ENCODE measurements at regions not wholly inside any gene's neighbourhood (a gene's known extent, or its start where the extent isn't known, plus 50 kb on each side); places are given as distances from the start of the nearest gene placed in this dataset.

- no peak for DNase-seq (ENCODE audit: extremely low spot score in 2 of 2)
- H3K27me3 ChIP-seq: no peaks in the 10 kb centered on the region
- TF ChIP-seq POLR2AphosphoS5 (IDR thresholded peaks at IDR 0.05; ENCODE audit: insufficient read depth in 1 of 2, low read depth in 1 of 2) (no peak), POLR2A (IDR thresholded peaks at IDR 0.05) (no peak), CTCF (IDR thresholded peaks at IDR 0.05) (no peak)
- H3K36me3 ChIP-seq: no peaks in the 10 kb centered on the region
- H3K4me3 ChIP-seq: no peak overlapping the region
- no peaks in the 10 kb centered on the region for H3K4me1 ChIP-seq
- H3K27ac ChIP-seq: no peak overlapping the region
- intact Hi-C loops (cut with DNase I): loop anchor here (10.0 kb wide), 1 partner anchor 67 kb away; no protein-coding TSS in a partner anchor
- no peaks in the 10 kb centered on the region for H3K9me3 ChIP-seq
Observed at GRCh38 chr20:21901470-21902275, 196.2 kb downstream of the PAX1 start.

DNA sequence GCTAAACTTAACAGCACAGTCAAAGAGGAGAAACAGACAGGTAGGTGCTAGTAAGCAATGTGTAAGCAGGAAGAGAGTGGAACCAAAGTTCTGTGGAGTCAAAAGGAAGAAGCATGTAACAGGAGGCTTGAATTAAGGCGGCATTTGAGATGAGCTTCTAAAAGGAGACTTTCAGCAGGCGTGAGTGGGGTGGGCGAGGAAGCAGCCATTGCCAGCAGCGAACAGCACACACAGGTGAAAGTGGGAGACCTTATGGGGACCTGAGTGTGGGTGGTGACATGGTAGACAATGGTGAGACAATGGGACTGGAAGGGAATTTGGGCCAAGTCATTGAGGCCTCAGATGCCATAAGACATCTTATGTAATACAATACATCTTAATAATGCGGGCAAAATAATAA lies 195.0 kb downstream of the PAX1 start:
- Histone ChIP-seq H3K36me3 (no peaks in the 10 kb centered on the region), H3K4me1 (no peaks in the 10 kb centered on the region), H3K27ac (no peak overlapping the region), H3K27me3 (no peaks in the 10 kb centered on the region), H3K9me3 (no peaks in the 10 kb centered on the region), H3K4me3 (no peak overlapping the region)
- DNase-seq (ENCODE audit: extremely low spot score in 2 of 2): no peak
- intact Hi-C loops (cut with DNase I): loop anchor here (10.0 kb wide), 1 partner anchor 66 kb away; no protein-coding TSS in a partner anchor
- no peak for TF ChIP-seq POLR2AphosphoS5 (IDR thresholded peaks at IDR 0.05; ENCODE audit: insufficient read depth in 1 of 2, low read depth in 1 of 2)

- H3K27ac ChIP-seq: no peak overlapping the region
- no peak for DNase-seq (ENCODE audit: extremely low spot score in 2 of 2)
- no peaks in the 10 kb centered on the region for H3K36me3 ChIP-seq
- TF ChIP-seq POLR2A (IDR thresholded peaks at IDR 0.05) (no peak), POLR2AphosphoS5 (IDR thresholded peaks at IDR 0.05; ENCODE audit: insufficient read depth in 1 of 2, low read depth in 1 of 2) (no peak), CTCF (IDR thresholded peaks at IDR 0.05) (no peak)
- intact Hi-C loops (cut with DNase I): no loop called here
- no peaks in the 10 kb centered on the region for H3K9me3 ChIP-seq
- no peaks in the 10 kb centered on the region for H3K27me3 ChIP-seq
- H3K4me1 ChIP-seq: no peaks in the 10 kb centered on the region
- H3K4me3 ChIP-seq: no peak overlapping the region
Observed at GRCh38 chr20:21874921-21875320, 169.5 kb downstream of the PAX1 start.

GRCh38 chr20:21874127-21874526 lies 168.7 kb downstream of the PAX1 start:
- TF ChIP-seq POLR2A (IDR thresholded peaks at IDR 0.05) (no peak), POLR2AphosphoS5 (IDR thresholded peaks at IDR 0.05; ENCODE audit: insufficient read depth in 1 of 2, low read depth in 1 of 2) (no peak), CTCF (IDR thresholded peaks at IDR 0.05) (no peak)
- Histone ChIP-seq H3K4me1 (no peaks in the 10 kb centered on the region), H3K9me3 (no peaks in the 10 kb centered on the region), H3K4me3 (no peak overlapping the region), H3K27ac (no peak overlapping the region), H3K36me3 (no peaks in the 10 kb centered on the region), H3K27me3 (no peaks in the 10 kb centered on the region)
- intact Hi-C loops (cut with DNase I): no loop called here
- no peak for DNase-seq (ENCODE audit: extremely low spot score in 2 of 2)

DNA sequence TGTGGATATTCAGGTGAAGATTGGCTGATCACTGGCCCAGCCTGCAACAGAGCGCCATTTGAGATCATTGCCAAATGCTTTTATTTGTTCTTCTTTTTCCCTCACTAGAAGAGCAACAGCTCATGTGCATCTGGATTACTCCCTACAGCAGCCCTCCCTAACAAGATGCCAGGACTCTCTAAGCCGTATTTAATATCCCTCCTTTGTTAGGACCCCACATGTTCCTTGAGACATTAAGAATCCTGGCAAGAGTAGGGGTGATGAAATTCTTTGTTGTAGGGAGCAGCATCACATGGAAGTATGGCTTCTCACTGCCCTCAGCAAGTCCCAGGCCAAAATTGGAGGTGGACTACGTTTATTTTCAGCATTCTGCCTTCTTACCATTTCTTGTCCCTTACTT lies 167.8 kb downstream of the PAX1 start:
- no peak overlapping the region for H3K27ac ChIP-seq
- H3K36me3 ChIP-seq: no peaks in the 10 kb centered on the region
- no peak for TF ChIP-seq POLR2AphosphoS5 (IDR thresholded peaks at IDR 0.05; ENCODE audit: insufficient read depth in 1 of 2, low read depth in 1 of 2)
- no peak for TF ChIP-seq POLR2A (IDR thresholded peaks at IDR 0.05)
- no peak for TF ChIP-seq CTCF (IDR thresholded peaks at IDR 0.05)
- intact Hi-C loops (cut with DNase I): no loop called here
- DNase-seq (ENCODE audit: extremely low spot score in 2 of 2): no peak
- H3K9me3 ChIP-seq: no peaks in the 10 kb centered on the region
- H3K4me1 ChIP-seq: no peaks in the 10 kb centered on the region
- H3K4me3 ChIP-seq: no peak overlapping the region
- H3K27me3 ChIP-seq: no peaks in the 10 kb centered on the region

Measured in vagina (tissue), 2 donors.